T-helper 2 cell treated with Interferon-gamma antibody and Interleukin-4, amounts not matched to agents 5 μg/mL and 100 μg/mL, for 36 hours (primary cell): ENCODE measurements at regions not wholly inside any gene's neighbourhood (a gene's known extent, or its start where the extent isn't known, plus 50 kb on each side); places are given as distances from the start of the nearest gene placed in this dataset.
A peak's percentile ranks its signal among the peaks of the same experiment; 100 is the strongest.

Source experiments
- DNase-seq: peaks from one replicate; pipeline ENCODE4 v3.0.0; 2021; ENCODE audit warnings: low spot score
- H3K27ac Mint-ChIP-seq: one replicate; pipeline ENCODE4 v1.8.0; 2021; ENCODE audit warnings: mild to moderate bottlenecking, mixed read lengths
- H3K27me3 Mint-ChIP-seq: one replicate; pipeline ENCODE4 v1.8.0; 2021; ENCODE audit warnings: low read depth, mixed read lengths
- H3K36me3 Mint-ChIP-seq: one replicate; pipeline ENCODE4 v1.8.0; 2021; ENCODE audit warnings: low read depth, mixed read lengths
- H3K4me1 Mint-ChIP-seq: one replicate; pipeline ENCODE4 v1.8.0; 2021; ENCODE audit warnings: low read depth, mixed read lengths
- H3K4me3 Mint-ChIP-seq: one replicate; pipeline ENCODE4 v1.8.0; 2022; ENCODE audit warnings: mild to moderate bottlenecking, moderate library complexity, mixed read lengths
- H3K9me3 Mint-ChIP-seq: one replicate; pipeline ENCODE4 v1.8.0; 2021; ENCODE audit warnings: mixed read lengths

DNA sequence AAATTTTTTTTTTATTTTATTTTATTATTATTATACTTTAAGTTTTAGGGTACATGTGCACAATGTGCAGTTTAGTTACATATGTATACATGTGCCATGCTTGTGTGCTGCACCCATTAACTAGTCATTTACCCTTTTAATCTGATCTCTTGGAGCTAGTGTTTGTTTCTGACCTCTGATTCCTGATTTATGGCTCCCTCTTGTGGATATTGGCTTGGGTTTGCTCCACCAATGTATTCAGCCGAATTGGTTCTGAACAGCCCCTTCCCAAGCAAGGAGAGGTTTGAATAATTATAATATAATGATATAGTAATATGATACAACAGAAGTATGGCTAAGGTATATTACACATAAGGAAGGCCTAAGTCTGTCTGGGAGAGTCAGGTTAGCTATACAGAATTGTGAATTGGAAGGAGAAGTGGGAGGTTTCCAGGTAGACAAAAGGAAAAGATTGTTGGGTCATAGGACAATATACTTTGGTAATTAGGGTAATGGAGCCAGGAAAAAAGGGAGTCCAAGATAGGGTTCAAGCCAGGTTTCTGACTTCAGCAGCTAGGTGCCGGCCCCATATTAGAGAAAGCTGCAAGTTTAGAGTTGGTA, 53.1 kb upstream of the HMCN1 start:
- peaks cover 16% of the 10 kb centered on the region for H3K4me1 Mint-ChIP-seq
- no peak for DNase-seq
- no peak overlapping the region for H3K27ac Mint-ChIP-seq
- no peaks in the 10 kb centered on the region for H3K36me3 Mint-ChIP-seq
- H3K27me3 Mint-ChIP-seq: peaks cover 7% of the 10 kb centered on the region
- H3K9me3 Mint-ChIP-seq: no peaks in the 10 kb centered on the region
- H3K4me3 Mint-ChIP-seq: no peak overlapping the region

DNA sequence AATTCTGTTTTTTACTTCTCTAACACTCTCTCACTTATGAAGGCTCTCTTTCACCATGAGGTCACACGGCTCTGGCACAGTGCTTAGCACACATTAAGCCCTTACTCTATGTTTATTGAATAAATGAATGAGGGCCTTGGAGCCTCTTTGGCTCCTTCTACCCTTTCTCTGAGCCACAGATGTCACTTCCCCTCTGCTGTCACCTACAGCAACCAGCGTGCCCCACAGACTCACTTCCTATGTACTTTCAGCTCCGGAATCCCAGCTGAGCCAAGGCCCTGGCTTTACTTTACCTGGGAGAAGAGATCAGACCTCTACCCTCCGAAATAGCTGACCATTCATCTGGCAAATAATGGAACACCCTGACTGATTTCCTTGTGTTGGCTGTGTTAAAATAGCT, 53.7 kb upstream of the HMCN1 start:
- H3K27me3 Mint-ChIP-seq: peaks cover 6% of the 10 kb centered on the region
- peaks cover 17% of the 10 kb centered on the region for H3K4me1 Mint-ChIP-seq
- DNase-seq: no peak
- H3K9me3 Mint-ChIP-seq: no peaks in the 10 kb centered on the region
- H3K27ac Mint-ChIP-seq: peak overlapping the region; percentile 62
- H3K36me3 Mint-ChIP-seq: no peaks in the 10 kb centered on the region
- H3K4me3 Mint-ChIP-seq: peak overlapping the region; percentile 27

DNA sequence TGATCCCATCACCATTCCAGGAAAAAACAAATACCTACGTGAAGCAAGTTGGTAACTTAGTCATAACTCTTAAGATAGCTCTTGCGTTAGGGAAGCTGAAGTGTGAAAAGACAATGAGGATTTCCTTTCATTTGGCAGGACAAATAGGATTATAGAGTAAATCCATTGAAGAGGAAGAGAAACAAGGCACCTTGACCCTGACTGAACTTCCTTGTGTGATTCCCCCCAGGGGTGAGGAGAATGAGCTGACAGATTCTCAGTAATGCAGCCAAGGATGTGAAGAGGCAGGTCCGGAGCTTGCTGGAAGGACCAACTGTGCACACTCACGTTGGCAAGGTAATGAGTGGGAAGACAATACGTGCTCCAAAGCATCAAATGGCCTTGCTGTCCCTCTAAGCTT, 55.0 kb upstream of the HMCN1 start:
- Mint-ChIP-seq H3K27ac (no peak overlapping the region), H3K36me3 (no peaks in the 10 kb centered on the region), H3K27me3 (no peaks in the 10 kb centered on the region), H3K9me3 (no peaks in the 10 kb centered on the region), H3K4me1 (peaks cover 26% of the 10 kb centered on the region), H3K4me3 (no peak overlapping the region)
- no peak for DNase-seq

DNA sequence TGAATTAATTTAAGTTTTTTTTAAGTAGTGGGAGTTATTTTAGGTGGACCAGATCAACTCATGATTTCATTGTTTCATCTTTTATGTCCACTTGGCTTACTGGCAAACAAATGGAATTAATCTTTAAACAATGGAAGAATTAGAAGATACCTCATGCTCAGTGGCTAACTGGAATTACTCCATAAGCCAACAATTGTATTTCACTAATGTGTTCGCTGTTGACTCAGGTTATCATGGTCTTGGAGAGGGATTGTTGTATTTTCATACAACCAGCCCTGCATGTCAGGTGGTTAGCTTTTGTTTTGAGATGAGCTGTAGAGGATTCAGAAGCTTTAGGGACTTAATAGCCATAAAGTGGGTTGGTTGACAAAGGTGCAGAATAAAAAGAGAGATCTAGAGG, 57.2 kb upstream of the HMCN1 start:
- DNase-seq: no peak
- Mint-ChIP-seq H3K36me3 (peaks cover 2% of the 10 kb centered on the region), H3K9me3 (no peaks in the 10 kb centered on the region), H3K27me3 (no peaks in the 10 kb centered on the region), H3K4me3 (no peak overlapping the region), H3K27ac (no peak overlapping the region), H3K4me1 (peaks cover 36% of the 10 kb centered on the region)

DNA sequence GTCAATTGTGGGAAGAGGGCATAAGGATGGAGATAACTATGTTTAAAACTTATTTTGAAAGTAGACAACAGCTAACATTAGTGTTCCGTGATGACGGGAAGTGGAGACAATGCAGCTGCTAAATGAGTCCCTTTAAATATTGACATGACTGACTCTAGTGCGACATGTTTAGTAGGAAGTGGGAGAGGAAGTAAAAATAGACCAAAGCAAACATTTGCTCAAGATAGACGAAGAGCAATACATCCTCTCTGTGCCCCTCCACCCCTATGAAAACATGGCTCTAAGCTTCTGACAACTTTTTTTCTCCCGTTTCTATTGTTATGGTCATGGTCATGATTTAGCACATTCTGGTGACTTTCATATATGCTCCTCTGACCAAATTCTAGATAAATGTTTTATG, 60.0 kb upstream of the HMCN1 start:
- Mint-ChIP-seq H3K9me3 (no peaks in the 10 kb centered on the region), H3K36me3 (peaks cover 2% of the 10 kb centered on the region), H3K27ac (no peak overlapping the region), H3K4me1 (peaks cover 29% of the 10 kb centered on the region), H3K4me3 (peak overlapping the region; percentile 16), H3K27me3 (no peaks in the 10 kb centered on the region)
- DNase-seq: no peak

DNA sequence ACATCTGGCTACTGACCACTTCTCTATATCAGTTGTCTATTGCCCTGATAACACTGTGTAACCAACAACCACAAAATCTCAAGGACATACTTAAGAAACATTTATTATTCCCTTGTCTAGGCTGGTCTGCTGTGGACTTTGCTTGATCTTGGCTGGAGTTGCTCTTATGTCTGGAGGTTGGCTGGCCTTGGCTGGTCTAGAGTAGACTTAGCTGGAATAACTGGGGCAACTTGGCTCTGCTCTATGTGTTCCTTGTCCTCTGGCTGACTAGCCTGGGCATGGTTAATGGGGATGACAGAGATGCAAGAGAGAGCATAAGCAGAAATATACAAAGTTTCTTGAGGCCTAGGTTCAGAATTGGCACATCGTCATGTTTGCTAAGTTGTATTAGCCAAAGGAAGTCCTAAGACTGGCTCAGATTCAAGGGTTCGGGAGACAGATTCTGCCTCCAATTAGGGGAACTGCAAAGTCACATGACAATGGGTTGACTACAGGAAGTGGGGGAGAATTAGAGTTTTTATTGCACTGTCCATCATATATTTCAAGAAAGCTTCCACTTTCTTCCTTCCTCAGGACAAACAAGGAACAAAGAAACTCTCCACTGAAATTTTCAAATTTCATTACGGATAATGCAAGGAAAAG, 61.4 kb upstream of the HMCN1 start:
- no peak for DNase-seq
- Mint-ChIP-seq H3K27ac (no peak overlapping the region), H3K36me3 (peaks cover 2% of the 10 kb centered on the region), H3K4me1 (peaks cover 35% of the 10 kb centered on the region), H3K9me3 (no peaks in the 10 kb centered on the region), H3K4me3 (no peak overlapping the region), H3K27me3 (no peaks in the 10 kb centered on the region)

DNA sequence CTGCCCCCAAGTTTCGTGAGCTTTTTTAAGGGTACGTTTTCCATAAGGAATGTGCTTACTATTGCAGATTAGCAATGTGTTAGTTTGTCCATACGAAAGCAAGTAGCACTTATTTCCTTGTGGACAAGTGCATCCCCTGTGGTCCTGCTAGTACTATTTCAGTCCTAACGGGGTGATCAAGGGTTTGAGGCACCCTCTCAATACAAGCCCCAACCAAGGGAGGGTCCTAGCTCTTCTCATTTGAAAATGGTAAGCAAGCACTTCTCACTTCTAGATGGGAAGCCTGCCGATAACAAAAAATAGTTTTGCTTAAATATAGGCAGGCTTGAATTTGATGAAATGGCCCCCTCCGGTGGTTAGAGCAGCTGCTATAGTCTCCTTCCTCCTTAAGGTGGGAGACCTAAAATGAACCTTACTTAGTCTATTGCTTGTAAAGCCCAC, 64.0 kb upstream of the HMCN1 start:
- Mint-ChIP-seq H3K36me3 (peaks cover 4% of the 10 kb centered on the region), H3K4me3 (no peak overlapping the region), H3K4me1 (peaks cover 40% of the 10 kb centered on the region), H3K9me3 (no peaks in the 10 kb centered on the region), H3K27ac (no peak overlapping the region), H3K27me3 (no peaks in the 10 kb centered on the region)
- DNase-seq: no peak

DNA sequence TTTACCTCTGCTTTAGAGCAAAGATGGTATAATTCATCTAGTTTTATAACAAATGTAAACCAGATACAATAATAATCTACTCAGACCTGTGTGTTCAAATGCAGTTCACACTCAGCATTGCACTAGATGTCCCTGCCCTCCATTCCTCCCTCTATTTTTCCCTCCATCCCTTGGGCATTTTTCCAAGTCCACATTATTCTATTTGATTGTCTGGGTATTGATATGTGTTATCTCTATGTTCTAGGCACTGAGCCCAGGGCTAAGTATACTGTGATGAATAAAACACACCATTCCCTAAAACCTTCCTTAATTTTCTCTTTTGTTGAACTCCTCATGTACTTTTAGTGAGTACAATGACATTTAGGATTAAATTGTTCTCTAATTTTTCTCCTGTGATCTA, 66.2 kb upstream of the HMCN1 start:
- no peaks in the 10 kb centered on the region for H3K9me3 Mint-ChIP-seq
- DNase-seq: no peak
- peaks cover 30% of the 10 kb centered on the region for H3K4me1 Mint-ChIP-seq
- no peak overlapping the region for H3K4me3 Mint-ChIP-seq
- peaks cover 6% of the 10 kb centered on the region for H3K36me3 Mint-ChIP-seq
- no peak overlapping the region for H3K27ac Mint-ChIP-seq
- no peaks in the 10 kb centered on the region for H3K27me3 Mint-ChIP-seq

DNA sequence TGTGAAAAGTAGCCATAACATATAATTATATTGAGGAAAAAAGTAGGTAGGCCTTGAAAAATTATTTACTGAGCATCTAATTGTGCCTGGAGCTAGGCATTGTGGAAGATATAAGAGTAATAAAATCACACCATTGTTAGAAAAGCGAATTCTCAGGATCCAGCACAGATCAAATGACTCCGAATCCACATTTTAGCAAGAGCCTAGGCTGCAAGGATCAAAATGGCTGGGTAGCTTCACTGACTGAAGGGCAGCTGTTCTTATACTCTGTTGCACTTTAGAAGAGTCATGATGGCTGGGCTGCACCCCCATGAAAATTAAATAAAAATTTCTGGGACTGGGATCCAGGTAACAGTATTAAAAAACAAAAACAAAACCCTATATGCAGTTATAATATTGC, 67.6 kb upstream of the HMCN1 start:
- Mint-ChIP-seq H3K9me3 (no peaks in the 10 kb centered on the region), H3K4me1 (peaks cover 29% of the 10 kb centered on the region), H3K27ac (no peak overlapping the region), H3K36me3 (peaks cover 6% of the 10 kb centered on the region), H3K27me3 (no peaks in the 10 kb centered on the region), H3K4me3 (no peak overlapping the region)
- no peak for DNase-seq

DNA sequence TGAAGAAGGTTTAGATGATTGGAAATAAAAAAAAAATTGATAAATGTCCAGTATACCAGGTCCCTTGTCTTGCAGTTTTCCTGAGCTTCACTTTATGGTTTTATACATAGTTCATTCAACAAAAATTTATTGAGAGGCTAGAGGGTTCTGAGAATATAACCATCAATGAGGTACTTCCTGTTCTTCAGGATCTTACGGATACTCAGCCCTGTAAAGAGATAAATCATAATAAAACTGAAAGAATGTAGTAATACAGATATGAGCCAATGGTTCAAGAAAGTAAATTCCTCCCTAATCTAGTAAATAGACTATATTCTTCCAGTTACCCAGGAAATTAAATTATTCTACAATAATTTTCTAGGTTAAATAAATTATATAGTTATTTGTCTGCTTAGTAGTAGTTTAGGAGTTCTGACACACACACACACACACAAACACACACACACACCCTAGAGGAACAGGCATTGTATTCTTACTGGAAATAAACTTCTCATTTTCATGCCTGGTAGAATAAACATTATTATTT, 70.4 kb upstream of the HMCN1 start:
- H3K27ac Mint-ChIP-seq: no peak overlapping the region
- no peak for DNase-seq
- no peak overlapping the region for H3K4me3 Mint-ChIP-seq
- H3K9me3 Mint-ChIP-seq: no peaks in the 10 kb centered on the region
- H3K27me3 Mint-ChIP-seq: no peaks in the 10 kb centered on the region
- H3K4me1 Mint-ChIP-seq: peaks cover 23% of the 10 kb centered on the region
- peaks cover 7% of the 10 kb centered on the region for H3K36me3 Mint-ChIP-seq

DNA sequence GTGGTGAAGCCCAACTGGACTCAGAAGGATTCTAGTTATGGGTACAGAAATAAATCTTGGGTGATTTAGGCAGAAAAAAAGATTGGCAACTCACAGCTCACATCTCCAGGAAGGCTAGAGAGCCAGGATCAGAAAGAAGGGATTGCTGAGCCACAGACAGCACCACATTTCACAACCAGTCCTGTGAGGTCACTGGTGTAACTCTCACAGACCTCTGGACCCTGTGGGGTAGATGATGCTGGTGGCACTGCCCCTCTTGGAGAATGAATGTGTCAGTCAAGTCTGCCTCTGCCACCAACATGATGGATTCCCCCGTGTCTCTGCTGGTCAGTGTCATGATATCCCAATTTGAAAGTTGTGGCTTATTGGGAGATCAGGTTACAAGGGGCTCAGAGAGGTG, 70.9 kb upstream of the HMCN1 start:
- H3K27ac Mint-ChIP-seq: no peak overlapping the region
- no peak overlapping the region for H3K4me3 Mint-ChIP-seq
- no peaks in the 10 kb centered on the region for H3K9me3 Mint-ChIP-seq
- peaks cover 19% of the 10 kb centered on the region for H3K4me1 Mint-ChIP-seq
- no peak for DNase-seq
- no peaks in the 10 kb centered on the region for H3K27me3 Mint-ChIP-seq
- peaks cover 7% of the 10 kb centered on the region for H3K36me3 Mint-ChIP-seq

DNA sequence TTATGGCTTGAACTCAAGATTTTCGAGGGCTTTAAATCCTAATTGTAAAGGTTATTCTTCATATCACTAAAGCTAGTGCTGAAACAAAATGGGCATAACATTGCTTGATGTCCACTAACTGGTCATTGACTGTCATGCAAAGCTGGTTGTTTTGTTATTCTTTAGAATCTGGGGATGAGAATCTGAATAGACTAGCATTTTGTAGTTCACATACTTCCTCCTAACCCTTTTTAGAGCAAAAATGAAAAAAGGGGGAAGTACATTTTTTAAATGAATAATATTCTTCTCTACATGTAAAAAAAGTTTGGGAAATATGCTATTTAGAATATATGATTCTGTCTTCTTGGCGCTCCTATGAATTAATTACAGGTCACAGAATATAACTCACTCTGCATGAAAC, 72.2 kb upstream of the HMCN1 start:
- no peak for DNase-seq

DNA sequence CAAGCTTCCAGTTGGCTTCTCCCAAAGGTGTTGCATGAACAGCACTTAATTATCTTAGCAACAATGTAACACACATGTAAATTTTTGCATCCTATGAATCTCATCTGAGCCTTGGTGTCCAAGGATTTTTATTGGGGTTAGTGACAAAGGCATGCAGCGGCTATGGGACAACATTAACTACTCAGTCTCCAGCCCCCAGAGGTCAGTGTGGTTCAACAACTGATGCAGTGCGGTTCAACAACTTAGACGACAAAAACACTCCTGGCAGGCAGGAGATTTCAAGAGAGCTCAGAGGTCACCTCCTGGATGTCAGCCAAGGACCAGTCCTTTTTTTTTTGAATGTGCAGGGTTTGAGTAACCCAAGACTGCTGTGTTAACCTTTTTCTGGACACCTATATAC, 77.5 kb upstream of the HMCN1 start:
- no peak for DNase-seq
- H3K36me3 Mint-ChIP-seq: peaks cover 3% of the 10 kb centered on the region
- H3K4me1 Mint-ChIP-seq: no peaks in the 10 kb centered on the region
- no peak overlapping the region for H3K27ac Mint-ChIP-seq
- H3K4me3 Mint-ChIP-seq: no peak overlapping the region
- peaks cover 6% of the 10 kb centered on the region for H3K9me3 Mint-ChIP-seq
- no peaks in the 10 kb centered on the region for H3K27me3 Mint-ChIP-seq

More for the DNA sequence above, 72.2 kb upstream of the HMCN1 start:
- H3K4me1 Mint-ChIP-seq: peaks cover 15% of the 10 kb centered on the region
- no peaks in the 10 kb centered on the region for H3K27me3 Mint-ChIP-seq
- H3K9me3 Mint-ChIP-seq: no peaks in the 10 kb centered on the region
- no peak overlapping the region for H3K27ac Mint-ChIP-seq
- H3K36me3 Mint-ChIP-seq: peaks cover 9% of the 10 kb centered on the region
- no peak overlapping the region for H3K4me3 Mint-ChIP-seq

DNA sequence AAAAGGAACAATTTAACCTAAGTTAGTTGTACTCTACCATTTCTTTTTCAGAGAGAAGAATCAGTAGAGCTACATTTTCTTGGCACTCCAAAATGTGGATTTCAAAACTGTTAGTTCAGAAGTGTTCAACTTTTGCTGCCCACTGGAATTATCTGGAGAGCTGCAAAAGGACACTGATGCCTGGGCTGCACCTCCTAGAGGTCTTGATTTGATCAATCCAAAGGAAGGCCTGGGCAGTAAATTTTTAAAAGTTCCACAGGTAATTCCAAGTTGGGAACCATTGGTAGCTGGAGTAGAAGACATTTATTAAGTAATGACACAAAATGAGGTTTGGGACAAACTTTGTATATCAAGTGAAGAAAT, 79.3 kb upstream of the HMCN1 start:
- Mint-ChIP-seq H3K27ac (no peak overlapping the region), H3K9me3 (peaks cover 6% of the 10 kb centered on the region), H3K36me3 (peaks cover 3% of the 10 kb centered on the region), H3K27me3 (no peaks in the 10 kb centered on the region), H3K4me3 (no peak overlapping the region), H3K4me1 (peaks cover 3% of the 10 kb centered on the region)
- no peak for DNase-seq
